Liver (tissue), 8 donors: ENCODE measurements at regions not wholly inside any gene's neighbourhood (a gene's known extent, or its start where the extent isn't known, plus 50 kb on each side); places are given as distances from the start of the nearest gene placed in this dataset.

Source experiments
- DNase-seq: peaks from one replicate; pipeline ENCODE4 v3.0.0-alpha.2; 2017; ENCODE audit warnings: low spot score
- H3K27ac ChIP-seq, 2 donors: one replicate each; pipeline ENCODE4 v1.7.0; 2013; ENCODE audit warnings: inconsistent platforms in 2 of 2, low read length in 2 of 2, control low read depth in 1 of 2, low read depth in 1 of 2, mild to moderate bottlenecking in 1 of 2
- H3K27me3 ChIP-seq, 4 donors: one replicate each; pipeline versions ENCODE4 v1.6.1 to v1.7.0; 2013; ENCODE audit warnings: low read length in 3 of 4, inconsistent platforms in 1 of 4, mild to moderate bottlenecking in 1 of 4, moderate library complexity in 1 of 4; ENCODE audit not compliant: control insufficient read depth in 4 of 4, insufficient read depth in 4 of 4
- H3K36me3 ChIP-seq, 4 donors: one replicate each; pipeline versions ENCODE4 v1.6.1 to v1.7.0; 2013; ENCODE audit warnings: low read length in 3 of 4, mild to moderate bottlenecking in 3 of 4, low read depth in 1 of 4, moderate library complexity in 1 of 4; ENCODE audit not compliant: control insufficient read depth in 4 of 4, insufficient read depth in 3 of 4
- H3K4me1 ChIP-seq, 4 donors: one replicate each; pipeline versions ENCODE4 v1.6.1 to v1.7.0; 2013; ENCODE audit warnings: low read length in 3 of 4, mild to moderate bottlenecking in 3 of 4, moderate library complexity in 1 of 4; ENCODE audit not compliant: control insufficient read depth in 4 of 4, insufficient read depth in 4 of 4
- H3K4me3 ChIP-seq, 3 donors: one replicate each; pipeline versions ENCODE4 v1.6.1 to v1.7.0; 2013; ENCODE audit warnings: low read length in 3 of 3, control low read depth in 1 of 3, low read depth in 1 of 3, mild to moderate bottlenecking in 1 of 3
- H3K9ac ChIP-seq, 2 donors: one replicate each; pipeline ENCODE4 v1.7.0; 2013; ENCODE audit warnings: low read length in 2 of 2, mild to moderate bottlenecking in 2 of 2, moderate library complexity in 2 of 2, control low read depth in 1 of 2, low read depth in 1 of 2
- H3K9me3 ChIP-seq, 4 donors: one replicate each; pipeline versions ENCODE4 v1.6.1 to v1.7.0; 2013; ENCODE audit warnings: low read length in 3 of 4; ENCODE audit not compliant: control insufficient read depth in 4 of 4
- ATF3 ChIP-seq: IDR thresholded peaks from 2 replicates; pipeline ENCODE4 v1.6.1; 2016; ENCODE audit warnings: antibody characterized with exemption
- CTCF ChIP-seq: fragments of 150-350 bp; IDR thresholded peaks from 2 replicates; pipeline ENCODE4 v1.5.1; 2017; ENCODE audit warnings: improper control_type of control experiment, low read depth, low read length; ENCODE audit not compliant: missing input control
- EGR1 ChIP-seq, 2 donors: IDR thresholded peaks; 2 replicates each; pipeline ENCODE4 v1.6.1; 2016 to 2018; ENCODE audit warnings: antibody characterized with exemption in 2 of 2, low read depth in 2 of 2
- FOXA1 ChIP-seq: IDR thresholded peaks from 2 replicates; pipeline ENCODE4 v1.6.1; 2016; ENCODE audit warnings: antibody characterized with exemption
- FOXA2 ChIP-seq: IDR thresholded peaks from 2 replicates; pipeline ENCODE4 v1.6.1; 2016; ENCODE audit warnings: antibody characterized with exemption
- GABPA ChIP-seq, 2 donors: IDR thresholded peaks in 1 of 2; conservative IDR thresholded peaks in 1 of 2; 2 replicates each; pipeline ENCODE4 v1.6.1; 2016; ENCODE audit warnings: antibody characterized with exemption in 2 of 2, mild to moderate bottlenecking in 1 of 2, moderate library complexity in 1 of 2
- HNF4A ChIP-seq, 2 donors: conservative IDR thresholded peaks; 2 replicates each; pipeline ENCODE4 v1.6.1; 2016; ENCODE audit warnings: antibody characterized with exemption in 2 of 2, mild to moderate bottlenecking in 2 of 2
- HNF4G ChIP-seq: IDR thresholded peaks from 2 replicates; pipeline ENCODE4 v1.6.1; 2016; ENCODE audit warnings: antibody characterized with exemption
- JUND ChIP-seq, 2 donors: IDR thresholded peaks; 2 replicates each; pipeline ENCODE4 v1.6.1; 2016; ENCODE audit warnings: antibody characterized with exemption in 2 of 2
- MAX ChIP-seq: IDR thresholded peaks from 2 replicates; pipeline ENCODE4 v1.6.1; 2016; ENCODE audit warnings: antibody characterized with exemption
- NR2F2 ChIP-seq: IDR thresholded peaks from 2 replicates; pipeline ENCODE4 v1.6.1; 2016; ENCODE audit warnings: antibody characterized with exemption
- RAD21 ChIP-seq, 2 donors: IDR thresholded peaks; 2 replicates each; pipeline ENCODE4 v1.6.1; 2016; ENCODE audit warnings: antibody characterized with exemption in 2 of 2, mild to moderate bottlenecking in 2 of 2
- REST ChIP-seq: IDR thresholded peaks from 2 replicates; pipeline ENCODE4 v1.6.1; 2016; ENCODE audit warnings: antibody characterized with exemption, mild to moderate bottlenecking
- RXRA ChIP-seq, 2 donors: IDR thresholded peaks; 2 replicates each; pipeline ENCODE4 v1.6.1; 2017 to 2018; ENCODE audit warnings: antibody characterized with exemption in 2 of 2, mild to moderate bottlenecking in 1 of 2
- SP1 ChIP-seq: IDR thresholded peaks from 2 replicates; pipeline ENCODE4 v1.6.1; 2018; ENCODE audit warnings: antibody characterized with exemption, mild to moderate bottlenecking
- TAF1 ChIP-seq: conservative IDR thresholded peaks from 2 replicates; pipeline ENCODE4 v1.6.1; 2016; ENCODE audit warnings: antibody characterized with exemption, mild to moderate bottlenecking
- YY1 ChIP-seq: IDR thresholded peaks from 2 replicates; pipeline ENCODE4 v1.6.1; 2016; ENCODE audit warnings: antibody characterized with exemption, mild to moderate bottlenecking
- ZBTB33 ChIP-seq: IDR thresholded peaks from 2 replicates; pipeline ENCODE4 v1.6.1; 2016; ENCODE audit warnings: antibody characterized with exemption
- WGBS: extraction: QIAGEN DNeasy Blood & Tissue Kit; methylation state at CpG from one replicate; pipeline ENCODE4 v1.1.7; 2013; 5-methylcytosine and 5-hydroxymethylcytosine counted together
- donor health status: healthy.
- donor health status: healthy.
- donor health status: healthy.
- donor health status: healthy.
- donor health status: healthy.

GRCh38 chr12:71315328-71315985 lies 124.1 kb upstream of the LGR5 start:
- WGBS, result 83% methylated on average over 9 of the region's 9 CpGs

More at GRCh38 chr12:71315328-71315985, 124.1 kb upstream of the LGR5 start:
- Histone ChIP-seq H3K4me1 (no peaks in the 10 kb centered on the region), H3K9ac (no peak overlapping the region), H3K27ac (no peak overlapping the region), H3K27me3 (no peaks in the 10 kb centered on the region), H3K36me3 (no peaks in the 10 kb centered on the region), H3K4me3 (no peak overlapping the region), H3K9me3 (peaks cover 2 to 5% (median 4%) of the 10 kb centered on the region in 4 donors)
- no peak for DNase-seq
- no peak for TF ChIP-seq CTCF
- TF ChIP-seq TAF1, result no peak
- TF ChIP-seq YY1, result no peak
- TF ChIP-seq ATF3, result no peak
- no peak for TF ChIP-seq FOXA2
- no peak for TF ChIP-seq EGR1 (IDR thresholded peaks at IDR 0.05; ENCODE audit: low read depth in 2 of 2)
- TF ChIP-seq FOXA1, result no peak
- TF ChIP-seq MAX, result no peak
- TF ChIP-seq HNF4G, result no peak
- TF ChIP-seq JUND (IDR thresholded peaks at IDR 0.05), result no peak
- no peak for TF ChIP-seq NR2F2
- no peak for TF ChIP-seq GABPA (IDR thresholded peaks at IDR 0.05 in 1 of 2, conservative IDR thresholded peaks at IDR 0.05 in 1 of 2)
- no peak for TF ChIP-seq RAD21 (IDR thresholded peaks at IDR 0.05)
- no peak for TF ChIP-seq SP1
- no peak for TF ChIP-seq RXRA (IDR thresholded peaks at IDR 0.05)
- TF ChIP-seq REST, result no peak
- TF ChIP-seq HNF4A (conservative IDR thresholded peaks at IDR 0.05), result no peak
- no peak for TF ChIP-seq ZBTB33
